Pancreas (tissue), 10 donors: ENCODE measurements at regions not wholly inside any gene's neighbourhood (a gene's known extent, or its start where the extent isn't known, plus 50 kb on each side); places are given as distances from the start of the nearest gene placed in this dataset.

ENCODE experiments used
- ATAC-seq, 4 donors: fragments of 200-7000 bp; cut with Tn5 transposase; one replicate each; pipeline versions ENCODE4 v1.8.0 to v1.9.1; 2020; ENCODE audit warnings: mild to moderate bottlenecking in 4 of 4, moderate library complexity in 4 of 4
- DNase-seq, 6 donors: peaks; one replicate each; pipeline ENCODE4 v3.0.0-alpha.2; 2020
- FAIRE-seq: peaks from 2 replicates; lab custom pipeline; 2012; peaks lifted over from hg19 to GRCh38; lab: Jason Lieb, UNC
- H3K27ac ChIP-seq, 4 donors: fragments of 200-600 bp; sonication (generic); 1 replicate in 3 of 4; 2 replicates in 1 of 4; pipeline versions ENCODE4 v1.5.0 to v1.8.0; 2020
- H3K27me3 ChIP-seq, 4 donors: fragments of 200-600 bp; one replicate each; pipeline ENCODE4 v1.8.0; 2021
- H3K36me3 ChIP-seq, 3 donors: fragments of 200-600 bp; sonication (generic) in 1 of 3; one replicate each; pipeline versions ENCODE4 v1.5.0 to v1.8.0; 2020 to 2021
- H3K4me1 ChIP-seq, 3 donors: fragments of 200-600 bp; one replicate each; pipeline ENCODE4 v1.8.0; 2021
- H3K4me3 ChIP-seq, 4 donors: fragments of 200-600 bp; sonication (generic) in 2 of 4; one replicate each; pipeline versions ENCODE4 v1.5.0 to v1.8.0; 2020 to 2021
- H3K9me3 ChIP-seq, 4 donors: fragments of 200-600 bp; one replicate each; pipeline ENCODE4 v1.8.0; 2021
- WGBS, 2 donors: extraction: QIAGEN DNeasy Blood & Tissue Kit; methylation state at CpG; one replicate each; pipeline ENCODE4 v1.1.7; 2013; 5-methylcytosine and 5-hydroxymethylcytosine counted together
- intact Hi-C, 3 donors: fragments of 100-400 bp; cut with DNase I; formaldehyde crosslinking; loops; one replicate each; pipeline versions ENCODE4 v1.11.1 to v1.14.2; 2022
- TF ChIP-seq, protein P1 (sequence below), 4 donors: fragments of 200-600 bp; sonication (generic) in 3 of 4; IDR thresholded peaks; one replicate each; pipeline versions ENCODE4 v1.5.0 to v1.8.0; 2021; ENCODE audit warnings: antibody characterized with exemption in 4 of 4
- donor health status: healthy with polysubstance abuse.
- donor health status: DM: no; HTN: no; CAD: no; lungs with moderate emphysema.
- donor health status: DM: no; HTN: no; CAD: no.
- donor health status: control.
- donor health status: control.
- donor health status: Bipolar disorder and iron deficiency.
- donor health status: DM: yes; HTN: yes; CAD: no.
- donor health status: DM: no; HTN: no; CAD: no.
- donor health status: DM: no; HTN: no; CAD: no.
- donor health status: DM: yes; HTN: yes; CAD: no.

DNA sequence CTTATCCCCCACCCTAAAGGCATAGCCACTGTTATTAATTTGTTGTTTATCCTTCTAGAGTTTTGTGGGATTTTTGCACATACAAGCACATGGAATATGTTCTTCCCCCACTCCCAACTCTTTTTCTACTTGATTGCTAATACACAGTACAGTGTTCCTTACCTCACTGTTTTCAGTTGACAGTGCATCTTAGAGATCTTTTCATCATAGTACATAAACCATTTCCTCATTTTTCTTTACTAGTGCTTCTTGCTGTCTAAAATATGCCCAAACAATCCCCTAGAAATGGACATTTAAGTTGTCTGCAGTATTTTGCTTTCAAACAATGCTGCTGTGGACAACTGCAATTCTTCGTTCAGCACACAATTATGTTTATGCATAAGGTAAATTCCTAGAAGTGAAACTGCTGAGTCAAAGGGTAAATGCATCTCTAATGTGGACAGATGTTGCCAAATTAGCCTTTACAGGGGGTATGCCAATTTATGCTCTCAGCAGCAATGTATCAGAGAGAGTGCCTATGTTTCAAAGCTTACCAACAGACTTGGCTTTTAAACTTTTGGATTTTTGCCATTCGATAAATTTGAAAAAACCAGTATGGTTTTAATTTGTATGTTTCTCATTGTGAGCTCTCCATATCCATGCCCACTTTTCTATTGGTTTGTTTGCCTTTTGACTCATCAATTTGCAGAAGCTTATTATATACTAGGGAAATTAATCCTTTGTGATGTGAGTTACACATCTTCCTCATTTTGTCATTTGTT lies 132.6 kb downstream of the MRPS6 start:
- Histone ChIP-seq H3K27me3 (no peaks in the 10 kb centered on the region), H3K27ac (no peak overlapping the region), H3K9me3 (no peaks in the 10 kb centered on the region), H3K4me3 (no peak overlapping the region), H3K36me3 (no peaks in the 10 kb centered on the region), H3K4me1 (peaks cover 0 to 4% (median 0%) of the 10 kb centered on the region in 3 donors)
- no peak for DNase-seq
- FAIRE-seq: no peak
- intact Hi-C loops: no loop called here
- no peak for ATAC-seq
- 80 to 85% methylated on average over 2 of the region's 2 CpGs for WGBS, 2 donors
- TF ChIP-seq, protein P1, sequence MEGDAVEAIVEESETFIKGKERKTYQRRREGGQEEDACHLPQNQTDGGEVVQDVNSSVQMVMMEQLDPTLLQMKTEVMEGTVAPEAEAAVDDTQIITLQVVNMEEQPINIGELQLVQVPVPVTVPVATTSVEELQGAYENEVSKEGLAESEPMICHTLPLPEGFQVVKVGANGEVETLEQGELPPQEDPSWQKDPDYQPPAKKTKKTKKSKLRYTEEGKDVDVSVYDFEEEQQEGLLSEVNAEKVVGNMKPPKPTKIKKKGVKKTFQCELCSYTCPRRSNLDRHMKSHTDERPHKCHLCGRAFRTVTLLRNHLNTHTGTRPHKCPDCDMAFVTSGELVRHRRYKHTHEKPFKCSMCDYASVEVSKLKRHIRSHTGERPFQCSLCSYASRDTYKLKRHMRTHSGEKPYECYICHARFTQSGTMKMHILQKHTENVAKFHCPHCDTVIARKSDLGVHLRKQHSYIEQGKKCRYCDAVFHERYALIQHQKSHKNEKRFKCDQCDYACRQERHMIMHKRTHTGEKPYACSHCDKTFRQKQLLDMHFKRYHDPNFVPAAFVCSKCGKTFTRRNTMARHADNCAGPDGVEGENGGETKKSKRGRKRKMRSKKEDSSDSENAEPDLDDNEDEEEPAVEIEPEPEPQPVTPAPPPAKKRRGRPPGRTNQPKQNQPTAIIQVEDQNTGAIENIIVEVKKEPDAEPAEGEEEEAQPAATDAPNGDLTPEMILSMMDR (IDR thresholded peaks at IDR 0.05): no peak

DNA sequence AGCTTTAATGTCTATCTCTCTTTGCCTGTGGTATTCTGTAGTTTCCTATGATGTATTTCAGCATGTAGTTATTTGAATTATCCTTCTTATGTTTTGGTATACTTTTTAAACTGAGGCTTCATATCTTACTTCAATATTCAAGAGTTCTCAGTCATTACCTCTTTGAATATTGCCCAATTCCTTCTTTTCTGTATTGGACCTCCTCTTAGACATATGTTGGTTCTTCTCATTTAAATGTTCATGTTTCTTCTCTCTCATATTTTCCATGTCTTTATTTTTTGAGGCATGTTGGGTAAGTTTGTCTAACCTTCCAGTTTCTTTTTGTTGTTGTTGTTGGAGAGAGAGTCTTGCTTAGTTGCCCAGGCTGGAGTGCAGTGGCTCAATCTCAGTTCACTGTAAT lies 140.6 kb downstream of the MRPS6 start:
- no peaks in the 10 kb centered on the region for H3K27me3 ChIP-seq
- no peak overlapping the region for H3K4me3 ChIP-seq
- no peak for FAIRE-seq
- no peak overlapping the region for H3K27ac ChIP-seq
- no peak for ATAC-seq
- intact Hi-C loops: no loop called here
- no peaks in the 10 kb centered on the region for H3K36me3 ChIP-seq
- TF ChIP-seq, protein P1 (IDR thresholded peaks at IDR 0.05): no peak
- no peaks in the 10 kb centered on the region for H3K9me3 ChIP-seq
- DNase-seq: no peak
- no peaks in the 10 kb centered on the region for H3K4me1 ChIP-seq

DNA sequence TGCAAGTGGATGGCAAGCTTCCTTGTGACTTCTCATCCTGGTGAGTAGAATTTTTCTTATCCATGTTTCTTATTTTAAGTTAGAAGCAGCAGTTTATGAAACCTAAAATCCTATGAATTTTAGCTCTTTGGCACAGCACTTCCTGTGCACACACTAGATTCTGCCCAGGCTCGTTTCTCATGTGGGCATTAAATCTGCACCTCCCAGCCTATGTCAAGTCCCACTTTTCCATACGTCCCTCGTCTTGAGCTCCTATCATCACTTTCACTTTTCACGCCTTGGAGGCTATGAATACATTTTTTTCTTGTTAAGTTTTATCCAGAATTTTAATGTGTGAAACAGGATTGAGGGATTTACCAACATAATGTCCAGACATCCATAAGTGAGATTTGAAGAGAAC lies 142.1 kb downstream of the MRPS6 start:
- no peaks in the 10 kb centered on the region for H3K9me3 ChIP-seq
- TF ChIP-seq, protein P1 (IDR thresholded peaks at IDR 0.05): no peak
- WGBS, 2 donors: 67 to 79% methylated on average over 4 of the region's 4 CpGs
- H3K36me3 ChIP-seq: no peaks in the 10 kb centered on the region
- no peak overlapping the region for H3K4me3 ChIP-seq
- H3K27ac ChIP-seq: no peak overlapping the region
- H3K4me1 ChIP-seq: no peaks in the 10 kb centered on the region
- intact Hi-C loops: no loop called here
- no peak for ATAC-seq
- no peak for FAIRE-seq
- no peaks in the 10 kb centered on the region for H3K27me3 ChIP-seq
- no peak for DNase-seq

DNA sequence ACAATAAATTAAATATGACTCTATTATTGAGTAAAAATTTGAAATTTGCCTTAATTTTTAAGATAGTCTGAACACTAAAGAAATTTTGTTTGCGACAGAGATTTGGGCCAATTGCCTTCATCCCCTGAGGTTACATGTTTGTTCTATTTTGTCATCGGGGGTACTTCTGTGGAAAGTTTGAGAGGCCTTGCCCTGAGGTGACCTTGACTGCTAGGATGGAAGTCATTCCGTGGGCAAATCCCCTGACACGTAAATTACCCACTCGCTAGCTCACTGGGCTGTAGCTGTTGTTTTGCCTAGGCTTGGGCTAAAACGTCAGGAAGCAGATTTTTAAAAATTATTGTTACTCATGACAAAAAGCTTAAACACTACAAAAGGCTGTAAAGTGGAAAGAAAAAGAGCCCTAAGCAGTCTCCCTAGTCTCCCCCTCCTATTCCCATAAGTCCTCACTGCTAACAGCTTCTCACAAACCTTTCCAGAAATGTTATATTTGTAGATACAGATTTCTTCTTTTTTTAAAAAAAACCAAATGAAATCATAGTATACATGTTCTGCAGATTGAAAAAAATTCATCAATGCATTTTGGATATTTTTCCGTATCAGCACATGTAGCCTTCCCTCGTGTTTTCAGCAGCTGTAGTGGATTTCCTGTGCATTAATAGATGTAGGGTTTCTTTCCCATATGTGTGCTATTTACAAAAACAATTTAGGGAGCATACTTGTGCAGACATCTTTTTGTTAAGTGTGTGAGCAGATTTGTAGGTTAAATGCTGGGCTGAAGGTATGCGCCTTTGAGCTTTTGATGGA lies 142.7 kb downstream of the MRPS6 start:
- DNase-seq: no peak
- 59 to 70% methylated on average over 9 of the region's 9 CpGs for WGBS, 2 donors
- Histone ChIP-seq H3K27me3 (no peaks in the 10 kb centered on the region), H3K9me3 (no peaks in the 10 kb centered on the region), H3K27ac (no peak overlapping the region), H3K4me1 (no peaks in the 10 kb centered on the region), H3K4me3 (no peak overlapping the region), H3K36me3 (no peaks in the 10 kb centered on the region)
- TF ChIP-seq, protein P1 (IDR thresholded peaks at IDR 0.05): no peak
- intact Hi-C loops: no loop called here
- FAIRE-seq: no peak
- ATAC-seq: no peak

DNA sequence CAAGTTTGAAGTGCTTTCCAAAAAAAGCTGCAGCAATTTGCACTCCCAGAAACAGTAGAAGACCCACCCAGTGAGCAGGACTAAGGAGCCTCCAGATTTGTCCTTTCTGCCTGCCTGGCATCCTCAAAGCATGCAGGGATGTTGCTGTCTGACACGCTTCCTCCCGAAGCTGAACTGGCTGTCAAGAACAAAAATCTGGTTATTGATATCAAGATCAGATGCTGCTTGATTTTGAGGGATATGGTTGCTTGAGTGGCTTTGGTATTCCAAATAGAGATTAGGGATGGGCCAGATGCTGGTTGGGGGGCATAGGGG lies 143.3 kb downstream of the MRPS6 start:
- no peak for DNase-seq
- no peak overlapping the region for H3K27ac ChIP-seq
- ATAC-seq: no peak
- no peak overlapping the region for H3K4me3 ChIP-seq
- H3K27me3 ChIP-seq: no peaks in the 10 kb centered on the region
- FAIRE-seq: no peak
- H3K4me1 ChIP-seq: no peaks in the 10 kb centered on the region
- TF ChIP-seq, protein P1 (IDR thresholded peaks at IDR 0.05): no peak
- H3K36me3 ChIP-seq: no peaks in the 10 kb centered on the region
- no peaks in the 10 kb centered on the region for H3K9me3 ChIP-seq
- intact Hi-C loops: no loop called here
- 31 to 42% methylated on average over 2 of the region's 2 CpGs for WGBS, 2 donors
